Liver (tissue), 8 donors: ENCODE measurements at regions not wholly inside any gene's neighbourhood (a gene's known extent, or its start where the extent isn't known, plus 50 kb on each side); places are given as distances from the start of the nearest gene placed in this dataset.

Experiments used
- DNase-seq: peaks from one replicate; pipeline ENCODE4 v3.0.0-alpha.2; 2017; ENCODE audit warnings: low spot score
- H3K27ac ChIP-seq, 2 donors: one replicate each; pipeline ENCODE4 v1.7.0; 2013; ENCODE audit warnings: inconsistent platforms in 2 of 2, low read length in 2 of 2, control low read depth in 1 of 2, low read depth in 1 of 2, mild to moderate bottlenecking in 1 of 2
- H3K27me3 ChIP-seq, 4 donors: one replicate each; pipeline versions ENCODE4 v1.6.1 to v1.7.0; 2013; ENCODE audit warnings: low read length in 3 of 4, inconsistent platforms in 1 of 4, mild to moderate bottlenecking in 1 of 4, moderate library complexity in 1 of 4; ENCODE audit not compliant: control insufficient read depth in 4 of 4, insufficient read depth in 4 of 4
- H3K36me3 ChIP-seq, 4 donors: one replicate each; pipeline versions ENCODE4 v1.6.1 to v1.7.0; 2013; ENCODE audit warnings: low read length in 3 of 4, mild to moderate bottlenecking in 3 of 4, low read depth in 1 of 4, moderate library complexity in 1 of 4; ENCODE audit not compliant: control insufficient read depth in 4 of 4, insufficient read depth in 3 of 4
- H3K4me1 ChIP-seq, 4 donors: one replicate each; pipeline versions ENCODE4 v1.6.1 to v1.7.0; 2013; ENCODE audit warnings: low read length in 3 of 4, mild to moderate bottlenecking in 3 of 4, moderate library complexity in 1 of 4; ENCODE audit not compliant: control insufficient read depth in 4 of 4, insufficient read depth in 4 of 4
- H3K4me3 ChIP-seq, 3 donors: one replicate each; pipeline versions ENCODE4 v1.6.1 to v1.7.0; 2013; ENCODE audit warnings: low read length in 3 of 3, control low read depth in 1 of 3, low read depth in 1 of 3, mild to moderate bottlenecking in 1 of 3
- H3K9ac ChIP-seq, 2 donors: one replicate each; pipeline ENCODE4 v1.7.0; 2013; ENCODE audit warnings: low read length in 2 of 2, mild to moderate bottlenecking in 2 of 2, moderate library complexity in 2 of 2, control low read depth in 1 of 2, low read depth in 1 of 2
- H3K9me3 ChIP-seq, 4 donors: one replicate each; pipeline versions ENCODE4 v1.6.1 to v1.7.0; 2013; ENCODE audit warnings: low read length in 3 of 4; ENCODE audit not compliant: control insufficient read depth in 4 of 4
- ATF3 ChIP-seq: IDR thresholded peaks from 2 replicates; pipeline ENCODE4 v1.6.1; 2016; ENCODE audit warnings: antibody characterized with exemption
- CTCF ChIP-seq: fragments of 150-350 bp; IDR thresholded peaks from 2 replicates; pipeline ENCODE4 v1.5.1; 2017; ENCODE audit warnings: improper control_type of control experiment, low read depth, low read length; ENCODE audit not compliant: missing input control
- HNF4A ChIP-seq, 2 donors: conservative IDR thresholded peaks; 2 replicates each; pipeline ENCODE4 v1.6.1; 2016; ENCODE audit warnings: antibody characterized with exemption in 2 of 2, mild to moderate bottlenecking in 2 of 2
- NR2F2 ChIP-seq: IDR thresholded peaks from 2 replicates; pipeline ENCODE4 v1.6.1; 2016; ENCODE audit warnings: antibody characterized with exemption
- RAD21 ChIP-seq, 2 donors: IDR thresholded peaks; 2 replicates each; pipeline ENCODE4 v1.6.1; 2016; ENCODE audit warnings: antibody characterized with exemption in 2 of 2, mild to moderate bottlenecking in 2 of 2
- REST ChIP-seq: IDR thresholded peaks from 2 replicates; pipeline ENCODE4 v1.6.1; 2016; ENCODE audit warnings: antibody characterized with exemption, mild to moderate bottlenecking
- RXRA ChIP-seq, 2 donors: IDR thresholded peaks; 2 replicates each; pipeline ENCODE4 v1.6.1; 2017 to 2018; ENCODE audit warnings: antibody characterized with exemption in 2 of 2, mild to moderate bottlenecking in 1 of 2
- TAF1 ChIP-seq: conservative IDR thresholded peaks from 2 replicates; pipeline ENCODE4 v1.6.1; 2016; ENCODE audit warnings: antibody characterized with exemption, mild to moderate bottlenecking
- YY1 ChIP-seq: IDR thresholded peaks from 2 replicates; pipeline ENCODE4 v1.6.1; 2016; ENCODE audit warnings: antibody characterized with exemption, mild to moderate bottlenecking
- ZBTB33 ChIP-seq: IDR thresholded peaks from 2 replicates; pipeline ENCODE4 v1.6.1; 2016; ENCODE audit warnings: antibody characterized with exemption
- WGBS: extraction: QIAGEN DNeasy Blood & Tissue Kit; methylation state at CpG from one replicate; pipeline ENCODE4 v1.1.7; 2013; 5-methylcytosine and 5-hydroxymethylcytosine counted together
- donor health status: healthy.
- donor health status: healthy.
- donor health status: healthy.
- donor health status: healthy.
- donor health status: healthy.

- H3K9me3 ChIP-seq: peaks cover 0 to 3% (median 0%) of the 10 kb centered on the region in 4 donors
- no peaks in the 10 kb centered on the region for H3K4me1 ChIP-seq
- DNase-seq: no peak
- H3K36me3 ChIP-seq: no peaks in the 10 kb centered on the region
- no peak overlapping the region for H3K9ac ChIP-seq
- no peak overlapping the region for H3K27ac ChIP-seq
- 47% methylated on average over 10 of the region's 10 CpGs for WGBS
- peak; percentile 51 for TF ChIP-seq NR2F2
- TF ChIP-seq REST: no peak
- H3K27me3 ChIP-seq: peaks cover 0 to 3% (median 0%) of the 10 kb centered on the region in 4 donors
- no peak overlapping the region for H3K4me3 ChIP-seq
Measured at GRCh38 chr4:17323554-17324385, 188.1 kb downstream of the QDPR start.

GRCh38 chr4:17322514-17322913 is 189.4 kb downstream of the QDPR start:
- Histone ChIP-seq H3K27me3 (peaks cover 0 to 5% (median 0%) of the 10 kb centered on the region in 4 donors), H3K36me3 (no peaks in the 10 kb centered on the region)

GRCh38 chr4:17320046-17320445 is 191.8 kb downstream of the QDPR start:
- Histone ChIP-seq H3K9ac (no peak overlapping the region), H3K4me3 (no peak overlapping the region), H3K4me1 (no peaks in the 10 kb centered on the region), H3K36me3 (no peaks in the 10 kb centered on the region), H3K27ac (no peak overlapping the region), H3K9me3 (peaks cover 0 to 3% (median 0%) of the 10 kb centered on the region in 4 donors), H3K27me3 (peaks cover 0 to 3% (median 0%) of the 10 kb centered on the region in 4 donors)
- DNase-seq: no peak
- 85% methylated on average over 6 of the region's 6 CpGs for WGBS
- no peak for TF ChIP-seq TAF1
- TF ChIP-seq RXRA (IDR thresholded peaks at IDR 0.05): no peak
- no peak for TF ChIP-seq YY1
- TF ChIP-seq NR2F2: no peak
- no peak for TF ChIP-seq RAD21 (IDR thresholded peaks at IDR 0.05)
- no peak for TF ChIP-seq CTCF
- TF ChIP-seq ZBTB33: no peak
- TF ChIP-seq HNF4A (conservative IDR thresholded peaks at IDR 0.05): no peak

More at GRCh38 chr4:17322514-17322913, 189.4 kb downstream of the QDPR start:
- H3K9ac ChIP-seq: no peak overlapping the region
- peaks cover 0 to 3% (median 0%) of the 10 kb centered on the region in 4 donors for H3K9me3 ChIP-seq
- H3K4me1 ChIP-seq: no peaks in the 10 kb centered on the region
- H3K4me3 ChIP-seq: no peak overlapping the region
- TF ChIP-seq CTCF (no peak), TAF1 (no peak), RXRA (IDR thresholded peaks at IDR 0.05) (no peak), ATF3 (no peak)
- no peak overlapping the region for H3K27ac ChIP-seq
- no peak for DNase-seq
